ENCODE measurements at regions not wholly inside any gene's neighbourhood (a gene's known extent, or its start where the extent isn't known, plus 50 kb on each side); places are given as distances from the start of the nearest gene placed in this dataset.
"Not testable (repeated sequence)": the region's sequence is repeated elsewhere in the genome, so short reads cannot be mapped to it uniquely, and the experiment has no call there.

DNA sequence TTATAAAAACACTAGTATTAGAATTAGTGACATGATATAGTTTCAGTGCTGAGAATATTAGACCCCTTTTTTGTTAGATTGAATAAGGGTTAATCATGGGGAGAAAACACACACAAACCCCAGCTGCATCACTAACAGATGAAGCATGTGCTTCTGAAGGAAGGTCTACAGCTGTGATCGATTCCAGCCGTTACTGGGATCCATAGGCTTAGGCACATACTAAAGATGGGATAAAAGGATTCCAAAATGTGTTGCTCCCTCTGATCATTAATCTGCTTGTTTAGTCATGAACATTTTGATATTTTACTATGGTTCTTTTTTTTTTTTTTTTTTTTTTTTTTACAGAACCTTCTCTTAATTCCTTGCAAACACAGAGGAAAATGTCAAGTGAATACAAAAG, 1591.3 kb downstream of the EFNB2 start:
- H3K36me3 ChIP-seq (ENCODE audit: low read depth, missing control alignments), result no peaks in the 10 kb centered on the region
- H3K4me3 ChIP-seq, result no peak overlapping the region
- no peak for DNase-seq
- no peaks in the 10 kb centered on the region for H3K27me3 ChIP-seq
- WGBS, 2 donors, result 80% methylated on average over 2 of the region's 2 CpGs
- no peak overlapping the region for H3K27ac ChIP-seq
- intact Hi-C loops (cut with DNase I; ENCODE audit: low total_unique reads), result no loop called here
- no peaks in the 10 kb centered on the region for H3K9me3 ChIP-seq
- no peak for TF ChIP-seq CTCF (IDR thresholded peaks at IDR 0.05)
- TF ChIP-seq POLR2A (IDR thresholded peaks at IDR 0.05), result no peak
- H3K4me1 ChIP-seq, result no peaks in the 10 kb centered on the region

DNA sequence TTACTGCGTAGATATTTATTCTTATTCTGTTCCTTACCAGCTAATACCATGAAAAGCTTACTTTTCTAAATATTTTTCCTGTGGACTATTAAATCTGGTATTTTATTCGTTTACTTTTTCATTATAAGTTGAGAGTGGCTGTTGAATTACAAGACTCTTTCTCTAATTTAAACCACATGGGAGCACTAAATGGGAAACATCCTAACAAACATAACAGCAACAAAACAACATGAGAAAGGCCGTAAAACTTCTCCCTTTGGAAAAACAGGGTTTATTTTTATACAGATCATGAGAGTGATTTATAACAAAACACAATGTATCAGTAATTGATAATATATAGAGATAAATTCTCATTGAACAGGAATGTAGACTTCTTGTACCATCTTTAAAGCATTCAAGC, 1592.1 kb downstream of the EFNB2 start:
- no peaks in the 10 kb centered on the region for H3K36me3 ChIP-seq (ENCODE audit: low read depth, missing control alignments)
- intact Hi-C loops (cut with DNase I; ENCODE audit: low total_unique reads), result no loop called here
- WGBS, 2 donors, result 62 to 69% methylated on average over 3 of the region's 3 CpGs
- no peak overlapping the region for H3K27ac ChIP-seq
- no peak overlapping the region for H3K4me3 ChIP-seq
- TF ChIP-seq CTCF (IDR thresholded peaks at IDR 0.05) (no peak), POLR2A (IDR thresholded peaks at IDR 0.05) (no peak)
- H3K27me3 ChIP-seq, result no peaks in the 10 kb centered on the region
- no peak for DNase-seq
- H3K9me3 ChIP-seq, result no peaks in the 10 kb centered on the region
- no peaks in the 10 kb centered on the region for H3K4me1 ChIP-seq

GRCh38 chr13:104937881-104938280, 1597.6 kb downstream of the EFNB2 start:
- H3K4me3 ChIP-seq, result no peak overlapping the region
- H3K4me1 ChIP-seq, result no peaks in the 10 kb centered on the region
- no peak for DNase-seq
- H3K27me3 ChIP-seq, result no peaks in the 10 kb centered on the region
- no peaks in the 10 kb centered on the region for H3K9me3 ChIP-seq
- TF ChIP-seq CTCF (IDR thresholded peaks at IDR 0.05), result no peak
- TF ChIP-seq POLR2A (IDR thresholded peaks at IDR 0.05), result no peak
- no peaks in the 10 kb centered on the region for H3K36me3 ChIP-seq (ENCODE audit: low read depth, missing control alignments)
- 68 to 86% methylated on average over 7 of the region's 7 CpGs for WGBS, 2 donors
- intact Hi-C loops (cut with DNase I; ENCODE audit: low total_unique reads), result no loop called here
- H3K27ac ChIP-seq, result no peak overlapping the region

DNA sequence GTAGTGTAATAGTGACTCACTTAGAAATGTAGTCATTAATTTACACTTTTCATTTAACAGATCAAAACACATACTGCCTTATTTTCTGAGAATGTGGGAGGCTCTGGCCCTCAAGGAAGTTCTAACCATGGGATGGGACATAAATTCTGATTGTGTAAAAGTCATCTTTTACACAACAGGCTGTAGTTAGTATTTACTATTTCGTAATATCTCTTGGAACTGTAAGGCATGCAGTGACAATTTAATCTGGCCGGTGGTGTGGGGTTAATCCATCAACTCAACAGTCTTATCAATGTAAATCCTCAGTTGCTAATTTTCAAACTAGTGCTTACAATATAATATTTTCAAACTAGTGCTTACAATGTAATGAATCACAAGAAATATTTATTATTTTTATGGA, 1599.2 kb downstream of the EFNB2 start:
- H3K36me3 ChIP-seq (ENCODE audit: low read depth, missing control alignments), result no peaks in the 10 kb centered on the region
- no peaks in the 10 kb centered on the region for H3K27me3 ChIP-seq
- H3K4me1 ChIP-seq, result no peaks in the 10 kb centered on the region
- intact Hi-C loops (cut with DNase I; ENCODE audit: low total_unique reads), result no loop called here
- DNase-seq, result no peak
- no peak overlapping the region for H3K27ac ChIP-seq
- TF ChIP-seq POLR2A (IDR thresholded peaks at IDR 0.05), result no peak
- TF ChIP-seq CTCF (IDR thresholded peaks at IDR 0.05), result no peak
- no peaks in the 10 kb centered on the region for H3K9me3 ChIP-seq
- WGBS, 2 donors, result 83 to 89% methylated on average over 2 of the region's 2 CpGs
- no peak overlapping the region for H3K4me3 ChIP-seq

GRCh38 chr13:104920513-104920912, 1614.9 kb downstream of the EFNB2 start:
- H3K27me3 ChIP-seq; H3K36me3 ChIP-seq (ENCODE audit: low read depth, missing control alignments); H3K4me3 ChIP-seq; H3K9me3 ChIP-seq; H3K4me1 ChIP-seq; H3K27ac ChIP-seq; intact Hi-C loops (cut with DNase I; ENCODE audit: low total_unique reads); DNase-seq: not testable (repeated sequence)
- WGBS, 2 donors, result 89 to 100% methylated on average over 1 of the region's 1 CpG
